Suprapubic skin (tissue), 4 donors: ENCODE measurements at regions not wholly inside any gene's neighbourhood (a gene's known extent, or its start where the extent isn't known, plus 50 kb on each side); places are given as distances from the start of the nearest gene placed in this dataset.

ENCODE experiments used
- DNase-seq, 2 donors: peaks; one replicate each; pipeline ENCODE4 v3.0.0-alpha.2; 2019; ENCODE audit warnings: low spot score in 2 of 2
- H3K27ac ChIP-seq: fragments of 200-600 bp; sonication (generic); one replicate; pipeline ENCODE4 v1.5.1; 2019
- H3K27me3 ChIP-seq: fragments of 200-600 bp; sonication (generic); one replicate; pipeline ENCODE4 v1.5.1; 2019
- H3K36me3 ChIP-seq: fragments of 200-600 bp; sonication (generic); one replicate; pipeline ENCODE4 v1.5.1; 2019
- H3K4me1 ChIP-seq: fragments of 200-600 bp; sonication (generic); one replicate; pipeline ENCODE4 v1.5.1; 2019
- H3K4me3 ChIP-seq: fragments of 200-600 bp; sonication (generic); one replicate; pipeline ENCODE4 v1.5.1; 2019; ENCODE audit warnings: mild to moderate bottlenecking
- H3K9me3 ChIP-seq: fragments of 200-600 bp; sonication (generic); one replicate; pipeline ENCODE4 v1.5.1; 2019
- EP300 ChIP-seq: sonication (generic); formaldehyde crosslinking; IDR thresholded peaks from one replicate; pipeline ENCODE4 v1.6.1; 2017; ENCODE audit warnings: antibody characterized with exemption
- POLR2A ChIP-seq, 2 donors: fragments of 450-650 bp; IDR thresholded peaks; one replicate each; pipeline ENCODE4 v1.6.1; 2017; ENCODE audit warnings: antibody characterized with exemption in 2 of 2, mild to moderate bottlenecking in 2 of 2, moderate library complexity in 2 of 2
- POLR2AphosphoS5 ChIP-seq, 3 donors: sonication (generic); formaldehyde crosslinking; IDR thresholded peaks; one replicate each; pipeline ENCODE4 v1.6.1; 2017; ENCODE audit warnings: antibody characterized with exemption in 3 of 3
- WGBS: methylation state at CpG from one replicate; pipeline ENCODE4 v1.1.5; 2018; 5-methylcytosine and 5-hydroxymethylcytosine counted together
- TF ChIP-seq, protein P1 (sequence below), 2 donors: fragments of 200-600 bp in 1 of 2; fragments of 450-650 bp in 1 of 2; sonication (generic) in 1 of 2; IDR thresholded peaks; one replicate each; pipeline ENCODE4 v1.5.1; 2016 to 2019; ENCODE audit warnings: antibody characterized with exemption in 2 of 2, mild to moderate bottlenecking in 1 of 2, moderate library complexity in 1 of 2

GRCh38 chr22:48261048-48261621 is 1498.7 kb downstream of the TBC1D22A start:
- no peak for DNase-seq
- Histone ChIP-seq H3K36me3 (no peaks in the 10 kb centered on the region), H3K27ac (no peak overlapping the region), H3K27me3 (peaks cover 32% of the 10 kb centered on the region), H3K4me3 (no peak overlapping the region), H3K4me1 (no peaks in the 10 kb centered on the region), H3K9me3 (no peaks in the 10 kb centered on the region)
- TF ChIP-seq POLR2A (IDR thresholded peaks at IDR 0.05) (no peak), EP300 (no peak), POLR2AphosphoS5 (IDR thresholded peaks at IDR 0.05) (no peak)
- TF ChIP-seq, protein P1, sequence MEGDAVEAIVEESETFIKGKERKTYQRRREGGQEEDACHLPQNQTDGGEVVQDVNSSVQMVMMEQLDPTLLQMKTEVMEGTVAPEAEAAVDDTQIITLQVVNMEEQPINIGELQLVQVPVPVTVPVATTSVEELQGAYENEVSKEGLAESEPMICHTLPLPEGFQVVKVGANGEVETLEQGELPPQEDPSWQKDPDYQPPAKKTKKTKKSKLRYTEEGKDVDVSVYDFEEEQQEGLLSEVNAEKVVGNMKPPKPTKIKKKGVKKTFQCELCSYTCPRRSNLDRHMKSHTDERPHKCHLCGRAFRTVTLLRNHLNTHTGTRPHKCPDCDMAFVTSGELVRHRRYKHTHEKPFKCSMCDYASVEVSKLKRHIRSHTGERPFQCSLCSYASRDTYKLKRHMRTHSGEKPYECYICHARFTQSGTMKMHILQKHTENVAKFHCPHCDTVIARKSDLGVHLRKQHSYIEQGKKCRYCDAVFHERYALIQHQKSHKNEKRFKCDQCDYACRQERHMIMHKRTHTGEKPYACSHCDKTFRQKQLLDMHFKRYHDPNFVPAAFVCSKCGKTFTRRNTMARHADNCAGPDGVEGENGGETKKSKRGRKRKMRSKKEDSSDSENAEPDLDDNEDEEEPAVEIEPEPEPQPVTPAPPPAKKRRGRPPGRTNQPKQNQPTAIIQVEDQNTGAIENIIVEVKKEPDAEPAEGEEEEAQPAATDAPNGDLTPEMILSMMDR (IDR thresholded peaks at IDR 0.05): no peak
- WGBS: 95% methylated on average over 12 of the region's 12 CpGs

DNA sequence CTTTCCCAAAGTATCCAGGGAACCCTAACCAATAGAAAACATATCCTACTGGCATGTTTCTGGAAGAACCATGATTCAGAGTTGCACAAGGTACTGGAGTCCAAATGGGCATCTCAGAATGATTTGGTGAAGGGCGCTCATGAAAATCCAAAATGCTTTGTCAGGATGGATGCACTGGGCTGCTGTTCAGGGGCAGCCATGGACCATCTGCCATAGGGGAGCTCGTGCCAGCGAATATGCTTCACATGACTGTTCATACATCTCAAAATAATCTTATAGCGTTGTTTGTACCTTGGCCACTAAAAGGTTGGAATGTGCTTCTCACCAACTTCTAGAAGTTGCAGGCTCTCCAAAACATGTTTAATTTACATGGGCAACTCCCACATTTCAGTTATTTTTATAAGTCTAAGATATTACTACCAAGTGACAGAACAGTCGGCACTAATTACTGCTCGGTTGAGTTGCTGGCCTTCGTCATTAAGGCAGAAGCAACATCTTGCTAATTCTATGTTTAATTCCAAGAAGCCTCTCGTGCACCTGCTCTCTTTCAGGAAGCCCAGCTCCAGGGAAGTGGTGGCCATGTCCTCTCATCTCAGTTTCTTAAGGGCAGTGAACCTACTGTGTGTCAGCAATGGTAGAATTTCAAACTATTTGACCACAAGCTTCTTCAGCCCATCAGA is 1497.7 kb downstream of the TBC1D22A start:
- no peak overlapping the region for H3K4me3 ChIP-seq
- no peak for DNase-seq
- H3K36me3 ChIP-seq: no peaks in the 10 kb centered on the region
- no peaks in the 10 kb centered on the region for H3K9me3 ChIP-seq
- WGBS: 93% methylated on average over 7 of the region's 8 CpGs
- TF ChIP-seq POLR2AphosphoS5 (IDR thresholded peaks at IDR 0.05) (no peak), EP300 (no peak), POLR2A (IDR thresholded peaks at IDR 0.05) (no peak)
- TF ChIP-seq, protein P1 (IDR thresholded peaks at IDR 0.05): no peak
- H3K4me1 ChIP-seq: no peaks in the 10 kb centered on the region
- H3K27me3 ChIP-seq: peaks cover 33% of the 10 kb centered on the region
- H3K27ac ChIP-seq: no peak overlapping the region

DNA sequence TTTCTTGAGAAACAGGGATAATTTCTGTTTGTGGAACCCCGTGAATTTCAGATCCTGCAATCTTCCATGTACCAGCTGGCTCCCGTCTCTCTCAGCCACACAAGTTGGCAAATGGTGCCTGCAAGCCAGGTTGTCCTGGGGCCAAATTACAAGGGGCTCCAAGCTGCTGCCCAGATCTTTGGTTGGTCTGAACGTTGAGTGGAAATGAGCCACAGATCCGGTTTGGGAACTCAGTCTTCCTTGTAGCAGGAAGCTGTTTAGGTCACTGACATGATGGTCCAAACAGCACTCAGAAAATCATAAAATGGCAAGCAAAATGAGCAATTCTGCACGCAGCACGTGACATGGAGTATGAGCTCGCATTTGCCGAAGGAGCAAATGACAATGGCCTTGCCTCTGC is 1496.4 kb downstream of the TBC1D22A start:
- TF ChIP-seq, protein P1 (IDR thresholded peaks at IDR 0.05): no peak
- TF ChIP-seq POLR2A (IDR thresholded peaks at IDR 0.05): no peak
- no peak for TF ChIP-seq POLR2AphosphoS5 (IDR thresholded peaks at IDR 0.05)
- Histone ChIP-seq H3K9me3 (no peaks in the 10 kb centered on the region), H3K4me3 (no peak overlapping the region), H3K36me3 (no peaks in the 10 kb centered on the region), H3K27me3 (peaks cover 39% of the 10 kb centered on the region), H3K4me1 (peaks cover 11% of the 10 kb centered on the region), H3K27ac (no peak overlapping the region)
- DNase-seq: peak; percentile 28 to 41
- 88% methylated on average over 8 of the region's 8 CpGs for WGBS

DNA sequence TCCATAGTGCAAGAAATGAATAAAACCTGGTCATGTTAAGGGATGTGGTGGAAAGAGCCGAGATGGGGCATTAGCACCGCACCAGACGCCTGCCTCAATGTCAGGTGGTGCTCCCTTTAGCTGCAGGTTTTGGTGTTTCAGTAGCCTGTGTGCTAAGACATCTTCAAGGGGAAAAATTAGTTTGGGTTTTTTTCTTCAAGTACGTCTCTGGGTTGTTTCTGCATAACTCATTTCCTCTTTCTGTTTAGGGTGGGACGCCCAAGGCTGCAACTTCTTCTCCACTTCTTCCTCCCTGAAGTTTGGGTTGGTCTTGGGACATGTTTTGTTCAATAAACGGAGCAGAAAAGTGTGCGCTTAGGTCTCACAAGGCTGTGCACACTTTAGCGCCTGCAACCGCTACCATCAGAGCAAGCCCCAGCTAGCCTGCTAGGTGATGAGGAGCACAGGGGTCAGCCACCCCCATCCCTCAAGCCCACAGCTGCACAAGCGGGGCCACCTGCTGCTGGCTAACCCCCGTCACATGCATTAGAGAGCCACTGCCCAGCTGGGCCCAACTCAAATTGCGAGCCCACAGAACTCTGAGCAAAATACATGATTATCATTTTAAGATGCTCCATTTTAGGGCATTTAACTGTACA is 1495.7 kb downstream of the TBC1D22A start:
- Histone ChIP-seq H3K4me1 (peaks cover 11% of the 10 kb centered on the region), H3K36me3 (no peaks in the 10 kb centered on the region), H3K9me3 (no peaks in the 10 kb centered on the region), H3K27ac (no peak overlapping the region), H3K27me3 (peaks cover 41% of the 10 kb centered on the region), H3K4me3 (no peak overlapping the region)
- peak; percentile 29 to 45 for DNase-seq
- 74% methylated on average over 11 of the region's 12 CpGs for WGBS
- TF ChIP-seq, protein P1 (IDR thresholded peaks at IDR 0.05): no peak
- TF ChIP-seq POLR2AphosphoS5 (IDR thresholded peaks at IDR 0.05) (no peak), EP300 (no peak), POLR2A (IDR thresholded peaks at IDR 0.05) (no peak)

- Histone ChIP-seq H3K4me3 (no peak overlapping the region), H3K4me1 (peaks cover 11% of the 10 kb centered on the region), H3K9me3 (no peaks in the 10 kb centered on the region), H3K36me3 (no peaks in the 10 kb centered on the region), H3K27ac (no peak overlapping the region), H3K27me3 (peaks cover 42% of the 10 kb centered on the region)
- 30% methylated on average over 7 of the region's 7 CpGs for WGBS
- DNase-seq: peak in 1 of 2 donors; percentile 74
- TF ChIP-seq, protein P1 (IDR thresholded peaks at IDR 0.05): no peak
Measured at GRCh38 chr22:48257685-48258055, 1495.2 kb downstream of the TBC1D22A start.
